ENCODE measurements at regions not wholly inside any gene's neighbourhood (a gene's known extent, or its start where the extent isn't known, plus 50 kb on each side); places are given as distances from the start of the nearest gene placed in this dataset.

DNA sequence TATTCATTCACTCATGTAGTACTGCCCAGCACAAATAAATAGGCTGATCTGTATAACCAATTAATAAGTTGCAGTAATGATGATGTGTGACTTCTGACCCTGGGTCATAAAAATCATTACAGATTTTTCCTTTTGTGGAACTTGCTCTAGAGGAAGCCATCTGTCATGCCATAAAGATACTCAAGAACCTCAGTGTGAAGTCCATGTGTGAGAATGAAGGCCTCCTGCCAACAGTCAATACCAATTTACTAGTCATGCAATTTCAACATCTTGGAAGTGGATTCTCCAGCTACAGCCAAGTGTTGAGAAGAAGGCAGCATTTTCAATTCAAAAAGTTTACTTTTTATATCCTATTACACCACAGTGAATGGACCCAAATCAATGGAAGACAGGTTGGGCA is 435.6 kb upstream of the LRRC4C start:
- H3K27me3 Mint-ChIP-seq (ENCODE audit: low read depth): no peaks in the 10 kb centered on the region

GRCh38 chr11:41897991-41898390 is 438.5 kb upstream of the LRRC4C start:
- Mint-ChIP-seq H3K9me3 (peaks cover 9% of the 10 kb centered on the region), H3K36me3 (ENCODE audit: low read depth) (no peaks in the 10 kb centered on the region), H3K4me3 (no peak overlapping the region), H3K4me1 (ENCODE audit: low read depth) (no peaks in the 10 kb centered on the region), H3K27ac (no peak overlapping the region), H3K27me3 (ENCODE audit: low read depth) (no peaks in the 10 kb centered on the region)
- CTCF ChIA-PET: no interaction called here
- intact Hi-C loops (cut with micrococcal nuclease): no loop called here
- DNase-seq: no peak

More for the DNA sequence above, 435.6 kb upstream of the LRRC4C start:
- no peak overlapping the region for H3K27ac Mint-ChIP-seq
- no peaks in the 10 kb centered on the region for H3K36me3 Mint-ChIP-seq (ENCODE audit: low read depth)
- peaks cover 8% of the 10 kb centered on the region for H3K9me3 Mint-ChIP-seq
- no peak overlapping the region for H3K4me3 Mint-ChIP-seq
- no peaks in the 10 kb centered on the region for H3K4me1 Mint-ChIP-seq (ENCODE audit: low read depth)
- CTCF ChIA-PET: no interaction called here
- DNase-seq: no peak
- intact Hi-C loops (cut with micrococcal nuclease): no loop called here

- Mint-ChIP-seq H3K36me3 (ENCODE audit: low read depth) (no peaks in the 10 kb centered on the region), H3K4me3 (no peak overlapping the region), H3K4me1 (ENCODE audit: low read depth) (no peaks in the 10 kb centered on the region), H3K27me3 (ENCODE audit: low read depth) (no peaks in the 10 kb centered on the region), H3K27ac (no peak overlapping the region), H3K9me3 (peaks cover 22% of the 10 kb centered on the region)
- CTCF ChIA-PET: no interaction called here
- intact Hi-C loops (cut with micrococcal nuclease): no loop called here
- no peak for DNase-seq
These were observed 458.4 kb upstream of the LRRC4C start for GRCh38 chr11:41917900-41918299.

DNA sequence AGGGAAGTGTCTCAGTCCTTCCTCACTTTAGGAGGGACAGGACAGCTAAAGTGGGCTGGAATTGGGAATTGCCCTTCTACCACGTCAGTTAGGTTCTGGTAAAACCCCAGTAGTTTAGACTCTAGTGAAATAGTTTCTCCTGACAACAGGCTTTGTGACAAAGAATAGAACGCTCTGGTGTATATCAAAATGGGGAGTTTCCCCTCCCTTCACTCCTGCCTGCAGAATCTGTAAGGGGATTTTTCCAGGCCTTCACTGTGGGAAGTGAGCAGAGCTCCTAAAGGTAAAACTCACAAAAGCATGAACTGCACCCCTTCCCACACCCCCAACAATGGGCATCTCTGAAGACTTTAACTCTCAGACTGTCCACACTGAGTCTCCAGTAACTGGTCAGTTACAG is 460.9 kb upstream of the LRRC4C start:
- intact Hi-C loops (cut with micrococcal nuclease): no loop called here
- no peak for DNase-seq
- Mint-ChIP-seq H3K4me1 (ENCODE audit: low read depth) (no peaks in the 10 kb centered on the region), H3K4me3 (no peak overlapping the region), H3K27me3 (ENCODE audit: low read depth) (no peaks in the 10 kb centered on the region), H3K27ac (no peak overlapping the region), H3K9me3 (peaks cover 11% of the 10 kb centered on the region), H3K36me3 (ENCODE audit: low read depth) (no peaks in the 10 kb centered on the region)
- CTCF ChIA-PET: no interaction called here

GRCh38 chr11:41921746-41922390 is 462.4 kb upstream of the LRRC4C start:
- peaks cover 6% of the 10 kb centered on the region for H3K9me3 Mint-ChIP-seq
- no peaks in the 10 kb centered on the region for H3K36me3 Mint-ChIP-seq (ENCODE audit: low read depth)
- H3K4me3 Mint-ChIP-seq: no peak overlapping the region
- DNase-seq: no peak
- H3K4me1 Mint-ChIP-seq (ENCODE audit: low read depth): no peaks in the 10 kb centered on the region
- intact Hi-C loops (cut with micrococcal nuclease): no loop called here
- CTCF ChIA-PET: no interaction called here
- no peaks in the 10 kb centered on the region for H3K27me3 Mint-ChIP-seq (ENCODE audit: low read depth)
- H3K27ac Mint-ChIP-seq: no peak overlapping the region

DNA sequence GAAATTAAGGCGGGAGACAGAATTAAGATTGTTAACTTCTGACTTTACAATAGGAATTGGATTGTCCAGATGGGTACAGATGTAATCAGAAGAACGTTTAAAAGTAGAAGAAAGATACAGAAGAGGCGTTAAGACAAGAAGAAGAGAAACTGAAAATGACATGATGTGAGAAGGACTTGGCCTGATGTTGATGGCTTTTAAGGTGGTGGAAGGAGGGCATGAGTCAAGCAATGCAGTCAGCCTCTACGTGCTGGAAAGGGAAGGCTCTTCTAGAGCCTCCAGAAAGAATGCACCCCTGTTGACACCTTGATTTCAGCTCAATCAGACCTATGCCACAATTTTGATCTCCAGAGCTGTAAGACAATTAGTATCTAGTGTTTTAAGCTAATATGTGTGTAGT is 466.9 kb upstream of the LRRC4C start:
- Mint-ChIP-seq H3K4me3 (no peak overlapping the region), H3K27me3 (ENCODE audit: low read depth) (no peaks in the 10 kb centered on the region), H3K9me3 (peaks cover 9% of the 10 kb centered on the region), H3K4me1 (ENCODE audit: low read depth) (no peaks in the 10 kb centered on the region), H3K36me3 (ENCODE audit: low read depth) (no peaks in the 10 kb centered on the region), H3K27ac (no peak overlapping the region)
- CTCF ChIA-PET: no interaction called here
- DNase-seq: no peak
- intact Hi-C loops (cut with micrococcal nuclease): no loop called here

GRCh38 chr11:41935241-41935640 is 475.8 kb upstream of the LRRC4C start:
- Mint-ChIP-seq H3K4me3 (no peak overlapping the region), H3K27ac (no peak overlapping the region), H3K4me1 (ENCODE audit: low read depth) (no peaks in the 10 kb centered on the region), H3K9me3 (peaks cover 18% of the 10 kb centered on the region), H3K36me3 (ENCODE audit: low read depth) (no peaks in the 10 kb centered on the region), H3K27me3 (ENCODE audit: low read depth) (no peaks in the 10 kb centered on the region)
- CTCF ChIA-PET: no interaction called here
- intact Hi-C loops (cut with micrococcal nuclease): no loop called here
- no peak for DNase-seq

GRCh38 chr11:41935795-41936194 is 476.3 kb upstream of the LRRC4C start:
- no peak for DNase-seq
- no peak overlapping the region for H3K4me3 Mint-ChIP-seq
- H3K9me3 Mint-ChIP-seq: peaks cover 16% of the 10 kb centered on the region
- CTCF ChIA-PET: no interaction called here
- intact Hi-C loops (cut with micrococcal nuclease): no loop called here
- H3K36me3 Mint-ChIP-seq (ENCODE audit: low read depth): no peaks in the 10 kb centered on the region
- H3K27ac Mint-ChIP-seq: no peak overlapping the region
- no peaks in the 10 kb centered on the region for H3K27me3 Mint-ChIP-seq (ENCODE audit: low read depth)
- H3K4me1 Mint-ChIP-seq (ENCODE audit: low read depth): no peaks in the 10 kb centered on the region

- H3K27me3 Mint-ChIP-seq (ENCODE audit: low read depth): no peaks in the 10 kb centered on the region
- intact Hi-C loops (cut with micrococcal nuclease): no loop called here
- no peak overlapping the region for H3K27ac Mint-ChIP-seq
- H3K4me3 Mint-ChIP-seq: no peak overlapping the region
- no peaks in the 10 kb centered on the region for H3K4me1 Mint-ChIP-seq (ENCODE audit: low read depth)
- no peaks in the 10 kb centered on the region for H3K36me3 Mint-ChIP-seq (ENCODE audit: low read depth)
- H3K9me3 Mint-ChIP-seq: peaks cover 6% of the 10 kb centered on the region
- CTCF ChIA-PET: no interaction called here
- DNase-seq: no peak
These were observed 484.2 kb upstream of the LRRC4C start for GRCh38 chr11:41943656-41944055.

DNA sequence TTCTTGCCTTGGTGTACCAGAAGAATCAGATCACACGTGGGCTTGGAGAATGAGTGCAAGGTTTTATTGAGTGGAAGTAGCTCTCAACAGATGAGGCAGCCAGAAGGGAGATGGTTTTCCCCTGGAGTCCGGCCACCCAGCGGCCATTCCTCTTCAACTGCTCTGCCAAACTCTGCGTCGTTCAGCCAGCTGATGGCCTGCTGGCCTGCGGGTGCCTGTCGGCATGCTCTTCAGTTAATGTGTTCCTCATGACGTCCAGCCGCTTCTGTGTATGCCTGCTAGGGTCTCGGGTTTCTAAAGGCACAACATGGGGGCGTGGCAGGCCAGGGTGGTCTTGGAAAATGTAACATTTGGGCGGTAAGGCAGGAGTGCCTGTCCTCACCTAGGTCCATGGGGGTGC is 487.9 kb upstream of the LRRC4C start:
- CTCF ChIA-PET: no interaction called here
- Mint-ChIP-seq H3K4me3 (no peak overlapping the region), H3K36me3 (ENCODE audit: low read depth) (no peaks in the 10 kb centered on the region), H3K27me3 (ENCODE audit: low read depth) (no peaks in the 10 kb centered on the region), H3K9me3 (peaks cover 10% of the 10 kb centered on the region), H3K4me1 (ENCODE audit: low read depth) (no peaks in the 10 kb centered on the region), H3K27ac (no peak overlapping the region)
- intact Hi-C loops (cut with micrococcal nuclease): no loop called here
- DNase-seq: no peak

DNA sequence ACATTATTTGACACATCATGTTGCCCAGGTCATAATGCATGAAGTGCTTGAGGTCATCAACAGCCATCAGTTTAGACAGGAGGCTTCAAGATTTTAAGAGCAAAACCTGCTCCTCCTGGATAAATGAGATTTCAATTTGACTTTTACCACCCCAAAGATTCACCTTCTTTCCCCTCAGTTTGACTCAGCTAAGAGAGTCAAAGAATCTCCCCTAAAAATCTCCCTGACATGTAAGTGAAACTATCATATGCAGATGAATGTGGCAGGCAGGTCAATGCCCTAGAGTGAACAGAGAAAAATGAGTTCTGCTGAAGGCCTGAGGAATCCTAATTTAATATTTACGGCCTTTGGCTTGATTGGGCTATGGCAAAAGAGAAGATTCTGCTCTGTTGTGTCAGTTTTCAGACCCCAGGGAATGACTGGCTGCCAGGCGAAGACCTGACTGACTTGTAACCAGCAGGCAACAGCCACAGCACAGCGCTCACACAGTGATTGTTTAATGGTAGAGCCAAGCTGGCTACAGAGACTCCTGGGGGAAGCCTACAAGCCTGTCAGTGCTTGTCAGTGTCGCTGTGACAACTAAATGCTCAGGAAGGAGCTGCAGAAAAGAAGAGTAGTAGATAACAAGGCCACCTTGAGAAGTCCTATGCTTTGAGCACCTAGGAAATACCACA is 491.2 kb upstream of the LRRC4C start:
- no peak for DNase-seq
- Mint-ChIP-seq H3K4me1 (ENCODE audit: low read depth) (no peaks in the 10 kb centered on the region), H3K27ac (no peak overlapping the region), H3K27me3 (ENCODE audit: low read depth) (no peaks in the 10 kb centered on the region), H3K36me3 (ENCODE audit: low read depth) (no peaks in the 10 kb centered on the region), H3K9me3 (peaks cover 9% of the 10 kb centered on the region), H3K4me3 (no peak overlapping the region)
- intact Hi-C loops (cut with micrococcal nuclease): no loop called here
- CTCF ChIA-PET: no interaction called here

GRCh38 chr11:41954034-41954433 is 494.6 kb upstream of the LRRC4C start:
- CTCF ChIA-PET: no interaction called here
- intact Hi-C loops (cut with micrococcal nuclease): no loop called here
- no peak for DNase-seq
- Mint-ChIP-seq H3K36me3 (ENCODE audit: low read depth) (no peaks in the 10 kb centered on the region), H3K27ac (no peak overlapping the region), H3K27me3 (ENCODE audit: low read depth) (no peaks in the 10 kb centered on the region), H3K4me3 (no peak overlapping the region), H3K9me3 (peaks cover 7% of the 10 kb centered on the region), H3K4me1 (ENCODE audit: low read depth) (no peaks in the 10 kb centered on the region)

DNA sequence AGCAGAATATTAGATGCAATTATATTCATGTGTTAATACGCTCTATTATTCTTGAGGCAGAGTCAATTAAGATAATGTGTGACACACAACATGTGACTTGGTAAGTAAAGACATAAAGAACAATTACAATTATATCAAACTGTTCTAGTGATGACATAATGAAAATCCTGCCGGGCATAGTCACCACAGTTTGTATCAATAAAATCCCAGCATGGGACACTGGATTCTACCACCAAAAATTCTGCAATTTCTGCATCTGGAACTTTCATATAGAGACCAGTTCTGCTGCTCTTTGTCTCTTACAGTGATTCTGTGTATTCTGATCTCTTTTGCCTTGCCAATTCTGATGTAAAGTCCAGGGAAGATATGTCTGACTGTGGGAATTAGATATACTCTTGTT is 495.6 kb upstream of the LRRC4C start:
- Mint-ChIP-seq H3K27ac (no peak overlapping the region), H3K9me3 (peaks cover 5% of the 10 kb centered on the region), H3K27me3 (ENCODE audit: low read depth) (no peaks in the 10 kb centered on the region), H3K4me3 (no peak overlapping the region), H3K36me3 (ENCODE audit: low read depth) (no peaks in the 10 kb centered on the region), H3K4me1 (ENCODE audit: low read depth) (no peaks in the 10 kb centered on the region)
- DNase-seq: no peak
- intact Hi-C loops (cut with micrococcal nuclease): no loop called here
- CTCF ChIA-PET: interaction anchor here (0.7 kb wide), 1 partner anchor 285 kb away, joined by 3 read pairs; no protein-coding TSS in a partner anchor
